Panc1 (cell line): ENCODE measurements at regions not wholly inside any gene's neighbourhood (a gene's known extent, or its start where the extent isn't known, plus 50 kb on each side); places are given as distances from the start of the nearest gene placed in this dataset.

Experiments used
- ATAC-seq: fragments of 200-7000 bp; cut with Tn5 transposase; 2 replicates; pipeline ENCODE4 v1.9.1; 2020; ENCODE audit warnings: mild to moderate bottlenecking, moderate library complexity
- BruUV-seq: library from RNA; stranded (reverse); fragments of 400-500 nt; replicated peaks from 2 replicates; lab custom pipeline; 2021; lab: Mats Ljungman, UMichigan
- CTCF ChIA-PET: fragments of 300-600 bp; sonication (Branson Sonifier 250); formaldehyde crosslinking; loops from one replicate; lab custom pipeline; 2022; ENCODE audit warnings: antibody characterized with exemption; lab: Charles Lee
- POLR2A ChIA-PET: fragments of 300-600 bp; sonication (Branson Sonifier 250); formaldehyde crosslinking; loops from one replicate; lab custom pipeline; 2022; ENCODE audit warnings: antibody characterized with exemption; lab: Charles Lee
- DNase-seq: peaks from one replicate; pipeline ENCODE4 v3.0.0-alpha.2; 2010; ENCODE audit warnings: low read depth, low spot score
- H3K27ac ChIP-seq: 2 replicates; pipeline ENCODE4 v1.5.1; 2011; ENCODE audit warnings: mild to moderate bottlenecking, low read length, inconsistent platforms
- H3K27me3 ChIP-seq: fragments of 200-500 bp; sonication (Bioruptor generic); 2 replicates; pipeline ENCODE4 v1.6.0; 2014; ENCODE audit warnings: low read length, inconsistent platforms; ENCODE audit not compliant: control insufficient read depth, insufficient read depth
- H3K36me3 ChIP-seq: fragments of 200-500 bp; sonication (Bioruptor generic); 2 replicates; pipeline ENCODE4 v1.5.1; 2014; ENCODE audit warnings: inconsistent platforms, mild to moderate bottlenecking, low read length, moderate library complexity; ENCODE audit not compliant: control insufficient read depth, insufficient read depth
- H3K4me1 ChIP-seq: 2 replicates; pipeline ENCODE4 v1.5.1; 2011; ENCODE audit warnings: inconsistent platforms, mild to moderate bottlenecking, low read length, moderate library complexity; ENCODE audit not compliant: control insufficient read depth, insufficient read depth
- H3K4me3 ChIP-seq, 2 experiments: 2 replicates each; pipeline ENCODE4 v1.5.1; 2011 to 2012; ENCODE audit warnings: low read depth in 2 of 2, low read length in 2 of 2, mild to moderate bottlenecking in 2 of 2, inconsistent platforms in 1 of 2, moderate library complexity in 1 of 2
- H3K9me3 ChIP-seq: fragments of 200-500 bp; sonication (Bioruptor generic); 2 replicates; pipeline ENCODE4 v1.5.1; 2014; ENCODE audit warnings: low read depth, mild to moderate bottlenecking, inconsistent platforms, low read length, moderate library complexity; ENCODE audit not compliant: control insufficient read depth, insufficient read depth
- POLR2AphosphoS5 ChIP-seq: IDR thresholded peaks from 2 replicates; pipeline ENCODE4 v1.6.1; 2012; ENCODE audit warnings: mild to moderate bottlenecking, low read depth, low read length, moderate library complexity
- SIN3A ChIP-seq: IDR thresholded peaks from 2 replicates; pipeline ENCODE4 v1.6.1; 2012; ENCODE audit warnings: low read depth, mild to moderate bottlenecking, low read length, moderate library complexity, borderline replicate concordance; ENCODE audit not compliant: insufficient read depth
- TCF7L2 ChIP-seq: IDR thresholded peaks from 2 replicates; pipeline ENCODE4 v1.6.1; 2011; ENCODE audit warnings: mild to moderate bottlenecking, low read depth, low read length, inconsistent platforms
- in situ Hi-C: cut with HindIII; loops from 2 replicates; pipeline ENCODE4 v1.10.0; 2016; ENCODE audit warnings: low sequenced_read_pairs, low pct_unique_long_range_greater_than_20kb
- intact Hi-C: fragments of 100-400 bp; cut with micrococcal nuclease; formaldehyde crosslinking; loops from one replicate; pipeline ENCODE4 v1.10.0; 2022; ENCODE audit not compliant: unreplicated experiment
- TF ChIP-seq, protein P1 (sequence below), 2 experiments: IDR thresholded peaks; 2 replicates each; pipeline ENCODE4 v1.6.1; 2011 to 2012; ENCODE audit warnings: low read depth in 2 of 2, control low read depth in 1 of 2, low read length in 1 of 2, mild to moderate bottlenecking in 1 of 2, moderate library complexity in 1 of 2; ENCODE audit not compliant: insufficient read depth in 1 of 2
- TF ChIP-seq, protein P2 (sequence below): fragments of 450-650 bp; IDR thresholded peaks from 2 replicates; pipeline ENCODE4 v1.5.1; 2017; ENCODE audit warnings: mild to moderate bottlenecking

DNA sequence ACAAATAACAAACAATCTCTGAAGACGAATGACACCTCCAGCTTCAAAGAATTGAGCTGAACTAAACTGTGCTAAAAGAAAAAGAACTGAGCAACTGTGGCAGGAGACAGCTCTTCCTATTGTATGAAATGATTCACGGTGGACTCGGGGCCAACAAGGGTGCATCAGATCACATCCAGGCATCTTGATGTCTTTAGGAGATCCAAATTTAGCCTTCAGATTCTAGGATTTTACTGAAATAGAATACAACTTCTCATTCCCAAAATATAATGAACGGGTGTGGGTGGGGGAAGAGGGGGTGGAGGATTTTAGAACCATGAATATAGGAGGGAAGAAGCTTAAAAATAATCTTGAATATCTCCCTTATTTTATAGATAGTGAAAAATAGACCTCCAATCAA lies 631.8 kb downstream of the ELAVL2 start:
- CTCF ChIA-PET: no interaction called here
- Histone ChIP-seq H3K27ac (no peak overlapping the region), H3K4me3 (no peak overlapping the region), H3K4me1 (no peaks in the 10 kb centered on the region), H3K36me3 (no peaks in the 10 kb centered on the region), H3K9me3 (no peaks in the 10 kb centered on the region), H3K27me3 (no peaks in the 10 kb centered on the region)
- in situ Hi-C loops (no loop called here), intact Hi-C loops (no loop called here)
- POLR2A ChIA-PET: no interaction called here
- no peak for ATAC-seq
- TF ChIP-seq, protein P1, sequence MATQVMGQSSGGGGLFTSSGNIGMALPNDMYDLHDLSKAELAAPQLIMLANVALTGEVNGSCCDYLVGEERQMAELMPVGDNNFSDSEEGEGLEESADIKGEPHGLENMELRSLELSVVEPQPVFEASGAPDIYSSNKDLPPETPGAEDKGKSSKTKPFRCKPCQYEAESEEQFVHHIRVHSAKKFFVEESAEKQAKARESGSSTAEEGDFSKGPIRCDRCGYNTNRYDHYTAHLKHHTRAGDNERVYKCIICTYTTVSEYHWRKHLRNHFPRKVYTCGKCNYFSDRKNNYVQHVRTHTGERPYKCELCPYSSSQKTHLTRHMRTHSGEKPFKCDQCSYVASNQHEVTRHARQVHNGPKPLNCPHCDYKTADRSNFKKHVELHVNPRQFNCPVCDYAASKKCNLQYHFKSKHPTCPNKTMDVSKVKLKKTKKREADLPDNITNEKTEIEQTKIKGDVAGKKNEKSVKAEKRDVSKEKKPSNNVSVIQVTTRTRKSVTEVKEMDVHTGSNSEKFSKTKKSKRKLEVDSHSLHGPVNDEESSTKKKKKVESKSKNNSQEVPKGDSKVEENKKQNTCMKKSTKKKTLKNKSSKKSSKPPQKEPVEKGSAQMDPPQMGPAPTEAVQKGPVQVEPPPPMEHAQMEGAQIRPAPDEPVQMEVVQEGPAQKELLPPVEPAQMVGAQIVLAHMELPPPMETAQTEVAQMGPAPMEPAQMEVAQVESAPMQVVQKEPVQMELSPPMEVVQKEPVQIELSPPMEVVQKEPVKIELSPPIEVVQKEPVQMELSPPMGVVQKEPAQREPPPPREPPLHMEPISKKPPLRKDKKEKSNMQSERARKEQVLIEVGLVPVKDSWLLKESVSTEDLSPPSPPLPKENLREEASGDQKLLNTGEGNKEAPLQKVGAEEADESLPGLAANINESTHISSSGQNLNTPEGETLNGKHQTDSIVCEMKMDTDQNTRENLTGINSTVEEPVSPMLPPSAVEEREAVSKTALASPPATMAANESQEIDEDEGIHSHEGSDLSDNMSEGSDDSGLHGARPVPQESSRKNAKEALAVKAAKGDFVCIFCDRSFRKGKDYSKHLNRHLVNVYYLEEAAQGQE (IDR thresholded peaks at IDR 0.05; ENCODE audit: insufficient read depth in 1 of 2, low read depth in 2 of 2, low read length in 1 of 2): no peak
- TF ChIP-seq SIN3A: no peak
- TF ChIP-seq, protein P2, sequence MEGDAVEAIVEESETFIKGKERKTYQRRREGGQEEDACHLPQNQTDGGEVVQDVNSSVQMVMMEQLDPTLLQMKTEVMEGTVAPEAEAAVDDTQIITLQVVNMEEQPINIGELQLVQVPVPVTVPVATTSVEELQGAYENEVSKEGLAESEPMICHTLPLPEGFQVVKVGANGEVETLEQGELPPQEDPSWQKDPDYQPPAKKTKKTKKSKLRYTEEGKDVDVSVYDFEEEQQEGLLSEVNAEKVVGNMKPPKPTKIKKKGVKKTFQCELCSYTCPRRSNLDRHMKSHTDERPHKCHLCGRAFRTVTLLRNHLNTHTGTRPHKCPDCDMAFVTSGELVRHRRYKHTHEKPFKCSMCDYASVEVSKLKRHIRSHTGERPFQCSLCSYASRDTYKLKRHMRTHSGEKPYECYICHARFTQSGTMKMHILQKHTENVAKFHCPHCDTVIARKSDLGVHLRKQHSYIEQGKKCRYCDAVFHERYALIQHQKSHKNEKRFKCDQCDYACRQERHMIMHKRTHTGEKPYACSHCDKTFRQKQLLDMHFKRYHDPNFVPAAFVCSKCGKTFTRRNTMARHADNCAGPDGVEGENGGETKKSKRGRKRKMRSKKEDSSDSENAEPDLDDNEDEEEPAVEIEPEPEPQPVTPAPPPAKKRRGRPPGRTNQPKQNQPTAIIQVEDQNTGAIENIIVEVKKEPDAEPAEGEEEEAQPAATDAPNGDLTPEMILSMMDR: no peak
- TF ChIP-seq POLR2AphosphoS5: no peak
- TF ChIP-seq TCF7L2: no peak
- DNase-seq: no peak
- BruUV-seq: no TSS peak

DNA sequence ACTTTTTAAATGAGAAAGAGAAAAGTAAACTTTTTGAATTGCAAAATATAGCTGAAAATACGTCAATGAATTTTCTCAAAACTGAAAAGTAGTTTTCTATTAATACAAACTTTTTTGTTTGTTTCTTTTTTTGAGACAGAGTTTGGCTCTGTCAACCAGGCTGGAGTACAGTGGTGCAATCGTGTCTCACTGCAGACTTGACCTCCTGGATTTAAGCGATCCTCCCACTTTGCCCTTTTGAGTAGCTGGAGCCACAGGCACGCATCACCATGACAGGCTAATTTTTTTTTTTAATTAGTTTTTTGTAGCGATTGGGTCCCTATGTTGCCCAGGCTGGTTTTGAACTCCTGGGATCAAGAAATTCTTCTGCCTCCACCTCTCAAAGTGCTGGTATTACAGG lies 610.4 kb downstream of the ELAVL2 start:
- ATAC-seq (no peak), DNase-seq (no peak)
- in situ Hi-C loops: no loop called here
- no TSS peak for BruUV-seq
- no peak overlapping the region for H3K4me3 ChIP-seq
- POLR2A ChIA-PET: no interaction called here
- no peak overlapping the region for H3K27ac ChIP-seq
- no peaks in the 10 kb centered on the region for H3K36me3 ChIP-seq
- no peaks in the 10 kb centered on the region for H3K27me3 ChIP-seq
- TF ChIP-seq, protein P1 (IDR thresholded peaks at IDR 0.05; ENCODE audit: insufficient read depth in 1 of 2, low read depth in 2 of 2, low read length in 1 of 2): no peak
- TF ChIP-seq, protein P2: no peak
- no peak for TF ChIP-seq SIN3A
- TF ChIP-seq POLR2AphosphoS5: no peak
- no peak for TF ChIP-seq TCF7L2
- intact Hi-C loops: no loop called here
- no peaks in the 10 kb centered on the region for H3K9me3 ChIP-seq
- H3K4me1 ChIP-seq: no peaks in the 10 kb centered on the region
- CTCF ChIA-PET: no interaction called here
